NCI-H2029 treated with DMSO at 0.1 percent for 48 hours (cell line): ENCODE measurements at regions not wholly inside any gene's neighbourhood (a gene's known extent, or its start where the extent isn't known, plus 50 kb on each side); places are given as distances from the start of the nearest gene placed in this dataset.
A peak's percentile ranks its signal among the peaks of the same experiment; 100 is the strongest.

Source experiments
- DNase-seq: peaks from one replicate; lab custom pipeline; 2025; lab: John Stamatoyannopoulos, UW

- no peak for DNase-seq
Measured at GRCh38 chr2:120455390-120455789, 109.5 kb downstream of the INHBB start.

GRCh38 chr2:120456867-120457266 lies 110.9 kb downstream of the INHBB start:
- DNase-seq = no peak

- no peak for DNase-seq
Measured at GRCh38 chr2:120460511-120460910, 114.6 kb downstream of the INHBB start.

- DNase-seq = no peak
Measured at GRCh38 chr2:120461092-120461491, 115.2 kb downstream of the INHBB start.

- no peak for DNase-seq
Measured at GRCh38 chr2:120461546-120462537, 115.9 kb downstream of the INHBB start.

- no peak for DNase-seq
Measured at GRCh38 chr2:120463527-120463926, 117.6 kb downstream of the INHBB start.

- DNase-seq = no peak
Measured at GRCh38 chr2:120463996-120464395, 118.1 kb downstream of the INHBB start.

- no peak for DNase-seq
Measured at GRCh38 chr2:120464448-120464931, 118.6 kb downstream of the INHBB start.

GRCh38 chr2:120465012-120465700 lies 119.2 kb downstream of the INHBB start:
- DNase-seq = no peak

GRCh38 chr2:120465701-120465988 lies 119.7 kb downstream of the INHBB start:
- no peak for DNase-seq

GRCh38 chr2:120465989-120466703 lies 120.2 kb downstream of the INHBB start:
- DNase-seq = no peak

- no peak for DNase-seq
Measured at GRCh38 chr2:120466704-120467054, 120.7 kb downstream of the INHBB start.

- DNase-seq = no peak
Measured at GRCh38 chr2:120468136-120468535, 122.2 kb downstream of the INHBB start.

GRCh38 chr2:120469426-120469825 lies 123.5 kb downstream of the INHBB start:
- no peak for DNase-seq

GRCh38 chr2:120470041-120470965 lies 124.4 kb downstream of the INHBB start:
- peak; percentile 12 for DNase-seq

GRCh38 chr2:120471166-120471565 lies 125.2 kb downstream of the INHBB start:
- DNase-seq = no peak

GRCh38 chr2:120472031-120472430 lies 126.1 kb downstream of the INHBB start:
- no peak for DNase-seq

GRCh38 chr2:120472891-120473309 lies 127.0 kb downstream of the INHBB start:
- no peak for DNase-seq

GRCh38 chr2:120473522-120474271 lies 127.8 kb downstream of the INHBB start:
- DNase-seq = no peak

GRCh38 chr2:120474486-120474885 lies 128.6 kb downstream of the INHBB start:
- no peak for DNase-seq

- peak; percentile 7 for DNase-seq
Measured at GRCh38 chr2:120476141-120476540, 130.2 kb downstream of the INHBB start.
